ENCODE measurements at regions not wholly inside any gene's neighbourhood (a gene's known extent, or its start where the extent isn't known, plus 50 kb on each side); places are given as distances from the start of the nearest gene placed in this dataset.

DNA sequence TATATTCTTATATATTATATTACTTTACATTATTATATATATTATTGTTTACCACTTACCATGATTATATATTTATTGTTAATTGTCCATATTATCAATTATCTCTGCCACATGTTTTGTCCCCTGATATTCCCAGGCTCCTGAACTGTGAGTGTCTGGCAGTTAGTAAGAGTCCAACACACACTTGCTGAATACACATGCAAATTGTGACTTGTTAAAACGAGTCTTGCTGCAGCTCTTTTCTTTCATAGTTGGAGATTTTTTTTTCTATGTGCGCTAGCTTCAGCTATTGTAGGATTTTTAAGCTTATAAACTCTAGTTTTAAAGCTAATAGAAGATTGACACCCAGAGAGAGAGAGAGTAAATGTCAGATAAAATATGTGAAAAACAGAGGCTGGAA, 207.8 kb upstream of the FAM3C start:
- TF ChIP-seq, protein P1, sequence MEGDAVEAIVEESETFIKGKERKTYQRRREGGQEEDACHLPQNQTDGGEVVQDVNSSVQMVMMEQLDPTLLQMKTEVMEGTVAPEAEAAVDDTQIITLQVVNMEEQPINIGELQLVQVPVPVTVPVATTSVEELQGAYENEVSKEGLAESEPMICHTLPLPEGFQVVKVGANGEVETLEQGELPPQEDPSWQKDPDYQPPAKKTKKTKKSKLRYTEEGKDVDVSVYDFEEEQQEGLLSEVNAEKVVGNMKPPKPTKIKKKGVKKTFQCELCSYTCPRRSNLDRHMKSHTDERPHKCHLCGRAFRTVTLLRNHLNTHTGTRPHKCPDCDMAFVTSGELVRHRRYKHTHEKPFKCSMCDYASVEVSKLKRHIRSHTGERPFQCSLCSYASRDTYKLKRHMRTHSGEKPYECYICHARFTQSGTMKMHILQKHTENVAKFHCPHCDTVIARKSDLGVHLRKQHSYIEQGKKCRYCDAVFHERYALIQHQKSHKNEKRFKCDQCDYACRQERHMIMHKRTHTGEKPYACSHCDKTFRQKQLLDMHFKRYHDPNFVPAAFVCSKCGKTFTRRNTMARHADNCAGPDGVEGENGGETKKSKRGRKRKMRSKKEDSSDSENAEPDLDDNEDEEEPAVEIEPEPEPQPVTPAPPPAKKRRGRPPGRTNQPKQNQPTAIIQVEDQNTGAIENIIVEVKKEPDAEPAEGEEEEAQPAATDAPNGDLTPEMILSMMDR (IDR thresholded peaks at IDR 0.05) = no peak
- TF ChIP-seq POLR2A (IDR thresholded peaks at IDR 0.05) = no peak

Measured in esophagus squamous epithelium (tissue), 4 donors.